ENCODE measurements at regions not wholly inside any gene's neighbourhood (a gene's known extent, or its start where the extent isn't known, plus 50 kb on each side); places are given as distances from the start of the nearest gene placed in this dataset.

GRCh38 chr3:6717026-6717943, 143.6 kb upstream of the GRM7 start:
- Histone ChIP-seq H3K4me1 (ENCODE audit: insufficient read depth, low read length, poor library complexity, severe bottlenecking) (peaks cover 10% of the 10 kb centered on the region), H3K9ac (ENCODE audit: low read depth, low read length, poor library complexity, severe bottlenecking) (no peak overlapping the region), H3K4me2 (ENCODE audit: low read depth, low read length, poor library complexity, severe bottlenecking) (no peak overlapping the region), H2AFZ (ENCODE audit: low read length) (no peak overlapping the region), H3K9me3 (ENCODE audit: insufficient read depth, low read depth, low read length) (no peaks in the 10 kb centered on the region), H3K9me2 (replicated peaks; ENCODE audit: low read depth, low read length) (no peaks in the 10 kb centered on the region), H4K20me1 (ENCODE audit: insufficient read depth, low read length, poor library complexity, severe bottlenecking) (no peaks in the 10 kb centered on the region), H3K79me2 (ENCODE audit: insufficient read depth, low read length) (no peaks in the 10 kb centered on the region), H3K36me3 (ENCODE audit: insufficient read depth, low read length) (peaks cover 3% of the 10 kb centered on the region; the same call in 1 of the 2 replicates), H3K27me3 (ENCODE audit: insufficient read depth, low read length, poor library complexity, severe bottlenecking) (no peaks in the 10 kb centered on the region), H3F3A (ENCODE audit: low read depth) (no peaks in the 10 kb centered on the region), H3K4me3 (ENCODE audit: low read length, poor library complexity, severe bottlenecking) (no peak overlapping the region)
- TF ChIP-seq CTCF (conservative IDR thresholded peaks at IDR 0.05; ENCODE audit: low read length) (no peak), EZH2phosphoT487 (IDR thresholded peaks at IDR 0.05; ENCODE audit: borderline replicate concordance) (no peak)

GRCh38 chr3:6719999-6720398, 140.9 kb upstream of the GRM7 start:
- H3K36me3 ChIP-seq (ENCODE audit: insufficient read depth, low read length) = peaks cover 3% of the 10 kb centered on the region; the same call in 1 of the 2 replicates
- no peak overlapping the region for H3K9ac ChIP-seq (ENCODE audit: low read depth, low read length, poor library complexity, severe bottlenecking)
- H2AFZ ChIP-seq (ENCODE audit: low read length) = no peak overlapping the region
- no peaks in the 10 kb centered on the region for H4K20me1 ChIP-seq (ENCODE audit: insufficient read depth, low read length, poor library complexity, severe bottlenecking)
- no peaks in the 10 kb centered on the region for H3K9me3 ChIP-seq (ENCODE audit: insufficient read depth, low read depth, low read length)
- peaks cover 10% of the 10 kb centered on the region for H3K4me1 ChIP-seq (ENCODE audit: insufficient read depth, low read length, poor library complexity, severe bottlenecking)
- TF ChIP-seq CTCF (conservative IDR thresholded peaks at IDR 0.05; ENCODE audit: low read length) (no peak), EZH2phosphoT487 (IDR thresholded peaks at IDR 0.05; ENCODE audit: borderline replicate concordance) (no peak)
- H3K4me3 ChIP-seq (ENCODE audit: low read length, poor library complexity, severe bottlenecking) = no peak overlapping the region
- H3K9me2 ChIP-seq (replicated peaks; ENCODE audit: low read depth, low read length) = no peaks in the 10 kb centered on the region
- H3K27me3 ChIP-seq (ENCODE audit: insufficient read depth, low read length, poor library complexity, severe bottlenecking) = no peaks in the 10 kb centered on the region
- no peaks in the 10 kb centered on the region for H3F3A ChIP-seq (ENCODE audit: low read depth)
- no peaks in the 10 kb centered on the region for H3K79me2 ChIP-seq (ENCODE audit: insufficient read depth, low read length)
- no peak overlapping the region for H3K4me2 ChIP-seq (ENCODE audit: low read depth, low read length, poor library complexity, severe bottlenecking)

- Histone ChIP-seq H3K36me3 (ENCODE audit: insufficient read depth, low read length) (peaks cover 3% of the 10 kb centered on the region; the same call in 1 of the 2 replicates), H3K4me1 (ENCODE audit: insufficient read depth, low read length, poor library complexity, severe bottlenecking) (peaks cover 4% of the 10 kb centered on the region), H2AFZ (ENCODE audit: low read length) (no peak overlapping the region), H4K20me1 (ENCODE audit: insufficient read depth, low read length, poor library complexity, severe bottlenecking) (no peaks in the 10 kb centered on the region), H3K4me3 (ENCODE audit: low read length, poor library complexity, severe bottlenecking) (no peak overlapping the region), H3K9ac (ENCODE audit: low read depth, low read length, poor library complexity, severe bottlenecking) (no peak overlapping the region), H3K9me2 (replicated peaks; ENCODE audit: low read depth, low read length) (no peaks in the 10 kb centered on the region), H3K9me3 (ENCODE audit: insufficient read depth, low read depth, low read length) (no peaks in the 10 kb centered on the region), H3K79me2 (ENCODE audit: insufficient read depth, low read length) (no peaks in the 10 kb centered on the region), H3K4me2 (ENCODE audit: low read depth, low read length, poor library complexity, severe bottlenecking) (no peak overlapping the region), H3F3A (ENCODE audit: low read depth) (no peaks in the 10 kb centered on the region), H3K27me3 (ENCODE audit: insufficient read depth, low read length, poor library complexity, severe bottlenecking) (no peaks in the 10 kb centered on the region)
- no peak for TF ChIP-seq EZH2phosphoT487 (IDR thresholded peaks at IDR 0.05; ENCODE audit: borderline replicate concordance)
- TF ChIP-seq CTCF (conservative IDR thresholded peaks at IDR 0.05; ENCODE audit: low read length) = no peak
Observed at GRCh38 chr3:6721491-6721890, 139.4 kb upstream of the GRM7 start.

All from Loucy (cell line).